ENCODE measurements at regions not wholly inside any gene's neighbourhood (a gene's known extent, or its start where the extent isn't known, plus 50 kb on each side); places are given as distances from the start of the nearest gene placed in this dataset.

DNA sequence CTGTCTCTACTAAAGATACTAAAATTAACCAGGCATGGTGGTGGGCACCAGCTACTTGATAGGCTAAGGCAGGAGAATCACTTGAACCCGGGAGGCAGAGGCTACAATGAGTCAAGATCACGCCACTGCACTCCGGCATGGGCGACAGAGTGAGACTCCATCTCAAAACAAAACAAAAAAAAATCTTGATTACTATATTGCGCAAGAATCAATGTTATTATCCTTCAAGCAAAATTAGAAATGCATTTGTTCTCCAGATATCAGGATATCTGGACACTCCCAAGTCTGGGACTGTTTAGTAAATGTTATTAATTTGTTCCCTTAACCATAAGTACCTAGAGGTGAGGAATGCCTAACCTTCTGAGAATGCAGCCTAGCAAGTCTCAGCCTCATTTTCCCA, 992.2 kb upstream of the PCDH20 start:
- TF ChIP-seq, protein P1, sequence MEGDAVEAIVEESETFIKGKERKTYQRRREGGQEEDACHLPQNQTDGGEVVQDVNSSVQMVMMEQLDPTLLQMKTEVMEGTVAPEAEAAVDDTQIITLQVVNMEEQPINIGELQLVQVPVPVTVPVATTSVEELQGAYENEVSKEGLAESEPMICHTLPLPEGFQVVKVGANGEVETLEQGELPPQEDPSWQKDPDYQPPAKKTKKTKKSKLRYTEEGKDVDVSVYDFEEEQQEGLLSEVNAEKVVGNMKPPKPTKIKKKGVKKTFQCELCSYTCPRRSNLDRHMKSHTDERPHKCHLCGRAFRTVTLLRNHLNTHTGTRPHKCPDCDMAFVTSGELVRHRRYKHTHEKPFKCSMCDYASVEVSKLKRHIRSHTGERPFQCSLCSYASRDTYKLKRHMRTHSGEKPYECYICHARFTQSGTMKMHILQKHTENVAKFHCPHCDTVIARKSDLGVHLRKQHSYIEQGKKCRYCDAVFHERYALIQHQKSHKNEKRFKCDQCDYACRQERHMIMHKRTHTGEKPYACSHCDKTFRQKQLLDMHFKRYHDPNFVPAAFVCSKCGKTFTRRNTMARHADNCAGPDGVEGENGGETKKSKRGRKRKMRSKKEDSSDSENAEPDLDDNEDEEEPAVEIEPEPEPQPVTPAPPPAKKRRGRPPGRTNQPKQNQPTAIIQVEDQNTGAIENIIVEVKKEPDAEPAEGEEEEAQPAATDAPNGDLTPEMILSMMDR (IDR thresholded peaks at IDR 0.05; ENCODE audit: low read depth, low read length) = no peak
- no peak for TF ChIP-seq EZH2phosphoT487 (IDR thresholded peaks at IDR 0.05; ENCODE audit: low read depth)
